ENCODE measurements at regions not wholly inside any gene's neighbourhood (a gene's known extent, or its start where the extent isn't known, plus 50 kb on each side); places are given as distances from the start of the nearest gene placed in this dataset.

DNA sequence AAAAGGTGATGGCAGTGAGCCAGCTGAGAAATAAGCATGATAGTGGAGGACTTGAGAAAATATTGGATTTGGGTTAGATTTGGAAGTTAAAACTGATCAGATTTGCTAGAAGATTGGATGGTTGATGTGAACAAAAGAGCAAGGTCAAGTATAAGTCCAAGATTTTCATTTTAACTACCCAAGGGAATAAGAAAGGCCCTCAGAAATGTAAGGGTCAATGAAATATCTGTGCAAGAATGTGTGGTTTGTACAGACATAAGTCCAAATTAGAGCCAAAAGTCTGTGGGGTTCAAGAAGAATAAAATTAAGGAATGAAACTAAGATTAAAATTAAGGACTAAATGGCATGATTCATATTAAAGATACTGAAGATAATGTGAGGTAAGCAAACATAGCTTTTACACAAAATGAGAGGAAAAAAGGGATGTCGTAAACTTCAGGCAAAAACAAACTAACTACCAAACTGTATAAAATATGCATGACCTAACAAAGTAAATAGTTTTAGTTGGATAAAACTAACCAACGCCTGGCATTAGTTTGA lies 78.4 kb upstream of the CACNA2D1 start:
- ChIA-PET POLR2A (ENCODE audit: low non-redundant PET) (no interaction called here), CTCF (no interaction called here)
- no peak for DNase-seq (ENCODE audit: low spot score)

DNA sequence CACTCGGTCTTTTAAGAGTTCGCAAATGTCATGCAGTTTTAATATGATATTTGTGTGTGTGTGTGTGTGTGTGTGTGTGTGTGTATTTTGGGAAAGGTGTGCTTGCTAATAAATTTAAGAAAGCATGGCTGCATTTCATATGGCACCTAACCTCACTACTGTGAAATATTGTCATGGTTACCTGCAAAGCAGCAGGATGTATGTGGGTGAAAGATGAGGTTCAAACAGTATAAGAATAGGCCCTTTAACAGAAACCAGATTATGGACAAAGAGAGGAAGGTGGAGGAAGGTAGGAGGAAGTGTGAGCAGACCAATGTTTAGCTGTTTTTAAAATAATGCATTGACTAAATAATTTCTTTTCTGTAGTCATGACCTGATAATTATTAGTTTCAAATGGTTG lies 73.5 kb upstream of the CACNA2D1 start:
- ChIA-PET POLR2A (ENCODE audit: low non-redundant PET) (no interaction called here), CTCF (interaction anchor here (0.6 kb wide), 1 partner anchor 968 kb away, joined by 3 read pairs; no protein-coding TSS in a partner anchor)
- DNase-seq (ENCODE audit: low spot score): no peak
- TF ChIP-seq, protein P1, sequence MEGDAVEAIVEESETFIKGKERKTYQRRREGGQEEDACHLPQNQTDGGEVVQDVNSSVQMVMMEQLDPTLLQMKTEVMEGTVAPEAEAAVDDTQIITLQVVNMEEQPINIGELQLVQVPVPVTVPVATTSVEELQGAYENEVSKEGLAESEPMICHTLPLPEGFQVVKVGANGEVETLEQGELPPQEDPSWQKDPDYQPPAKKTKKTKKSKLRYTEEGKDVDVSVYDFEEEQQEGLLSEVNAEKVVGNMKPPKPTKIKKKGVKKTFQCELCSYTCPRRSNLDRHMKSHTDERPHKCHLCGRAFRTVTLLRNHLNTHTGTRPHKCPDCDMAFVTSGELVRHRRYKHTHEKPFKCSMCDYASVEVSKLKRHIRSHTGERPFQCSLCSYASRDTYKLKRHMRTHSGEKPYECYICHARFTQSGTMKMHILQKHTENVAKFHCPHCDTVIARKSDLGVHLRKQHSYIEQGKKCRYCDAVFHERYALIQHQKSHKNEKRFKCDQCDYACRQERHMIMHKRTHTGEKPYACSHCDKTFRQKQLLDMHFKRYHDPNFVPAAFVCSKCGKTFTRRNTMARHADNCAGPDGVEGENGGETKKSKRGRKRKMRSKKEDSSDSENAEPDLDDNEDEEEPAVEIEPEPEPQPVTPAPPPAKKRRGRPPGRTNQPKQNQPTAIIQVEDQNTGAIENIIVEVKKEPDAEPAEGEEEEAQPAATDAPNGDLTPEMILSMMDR (conservative IDR thresholded peaks at IDR 0.05; ENCODE audit: low read depth): no peak
- no peak overlapping the region for H3K27ac ChIP-seq

More for the DNA sequence above, 78.4 kb upstream of the CACNA2D1 start:
- H3K27ac ChIP-seq: no peak overlapping the region
- TF ChIP-seq, protein P1 (conservative IDR thresholded peaks at IDR 0.05; ENCODE audit: low read depth): no peak

DNA sequence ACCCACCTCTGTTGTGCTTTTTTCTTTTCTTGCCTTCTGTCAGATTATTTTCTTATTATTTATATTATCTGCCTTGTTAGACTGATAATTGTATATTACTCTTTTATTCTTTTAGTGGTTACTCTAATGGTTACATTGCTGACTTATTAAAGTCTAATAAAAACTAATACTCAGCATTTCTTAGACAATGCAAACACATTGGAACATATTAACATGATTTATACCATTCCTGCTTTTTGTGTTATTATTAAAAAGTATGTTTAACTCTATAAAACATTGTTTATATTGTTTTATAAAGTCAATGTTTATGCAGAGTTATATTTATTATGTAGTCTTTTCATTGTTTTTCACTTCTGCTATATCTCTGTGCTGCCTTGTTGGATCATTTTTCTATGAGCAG lies 68.0 kb upstream of the CACNA2D1 start:
- TF ChIP-seq, protein P1 (conservative IDR thresholded peaks at IDR 0.05; ENCODE audit: low read depth): no peak
- ChIA-PET POLR2A (ENCODE audit: low non-redundant PET) (no interaction called here), CTCF (no interaction called here)
- no peak for DNase-seq (ENCODE audit: low spot score)
- no peak overlapping the region for H3K27ac ChIP-seq

DNA sequence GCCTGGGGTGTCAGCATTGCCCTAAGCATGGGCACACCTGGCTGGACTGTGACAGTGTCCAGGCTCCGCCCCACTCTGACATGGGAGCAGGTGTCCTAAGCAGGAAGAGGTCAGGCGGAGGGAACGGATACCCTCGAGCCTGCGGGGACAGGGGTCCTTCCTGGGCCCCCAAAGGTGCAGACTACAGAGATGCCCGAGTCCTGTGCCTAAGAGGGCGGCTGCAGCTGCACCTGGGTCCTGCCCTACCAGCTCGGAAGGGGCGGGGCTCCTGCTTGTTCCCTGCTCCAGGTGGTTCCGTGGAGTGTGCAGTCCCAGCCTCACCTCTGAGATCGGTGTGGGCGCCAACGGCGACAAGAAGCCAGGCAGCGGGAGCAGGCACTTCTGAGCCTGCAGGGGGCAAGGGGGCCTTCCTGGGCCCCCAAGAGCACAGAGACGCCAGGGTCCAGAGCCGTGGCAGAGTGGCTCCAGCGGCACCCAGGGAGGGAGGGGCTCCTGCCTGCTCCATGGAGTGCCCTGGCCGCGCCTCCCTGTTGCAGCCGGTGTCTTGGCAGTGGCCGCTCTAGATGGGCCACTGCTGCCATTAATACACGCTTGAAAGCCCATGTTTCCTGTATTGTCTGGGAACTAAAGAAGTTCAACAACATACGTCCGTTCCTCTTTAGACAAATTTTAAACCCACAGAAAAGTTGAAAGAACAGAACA lies 64.5 kb upstream of the CACNA2D1 start:
- TF ChIP-seq, protein P1 (conservative IDR thresholded peaks at IDR 0.05; ENCODE audit: low read depth): no peak
- ChIA-PET POLR2A (ENCODE audit: low non-redundant PET) (no interaction called here), CTCF (no interaction called here)
- no peak for DNase-seq (ENCODE audit: low spot score)
- H3K27ac ChIP-seq: no peak overlapping the region

DNA sequence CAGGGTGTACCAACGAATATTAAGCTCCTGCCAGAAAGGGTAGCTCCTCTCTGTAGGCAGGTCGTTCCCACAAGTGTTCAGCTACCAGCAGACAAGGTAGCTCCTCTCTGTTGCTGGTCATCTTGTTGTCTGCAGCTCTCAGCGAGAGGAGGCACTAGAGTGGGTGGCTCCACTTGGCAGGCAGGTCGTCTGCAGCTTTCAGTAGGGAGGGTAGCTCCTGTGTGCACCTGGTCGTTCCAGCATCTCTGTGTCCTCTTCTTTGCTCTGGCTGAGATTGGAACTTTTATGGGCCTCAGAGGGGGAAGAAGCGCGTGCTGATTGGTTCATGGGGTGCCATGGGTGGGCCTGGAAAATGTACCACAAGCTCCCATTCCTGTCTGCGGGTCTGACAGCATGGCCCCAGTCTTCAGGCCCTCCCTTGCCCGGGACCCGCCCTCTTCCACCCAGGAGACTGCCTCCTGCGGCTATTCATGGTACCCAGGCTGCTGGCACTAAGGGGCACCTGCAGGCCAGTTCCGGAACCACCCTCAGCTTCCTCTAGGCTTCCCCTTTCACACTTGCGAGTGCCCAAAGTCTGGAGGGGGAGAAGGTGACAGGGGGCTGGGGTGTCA lies 63.9 kb upstream of the CACNA2D1 start:
- POLR2A ChIA-PET (ENCODE audit: low non-redundant PET): no interaction called here
- TF ChIP-seq, protein P1 (conservative IDR thresholded peaks at IDR 0.05; ENCODE audit: low read depth): no peak
- no peak for DNase-seq (ENCODE audit: low spot score)
- H3K27ac ChIP-seq: no peak overlapping the region
- CTCF ChIA-PET: no interaction called here

DNA sequence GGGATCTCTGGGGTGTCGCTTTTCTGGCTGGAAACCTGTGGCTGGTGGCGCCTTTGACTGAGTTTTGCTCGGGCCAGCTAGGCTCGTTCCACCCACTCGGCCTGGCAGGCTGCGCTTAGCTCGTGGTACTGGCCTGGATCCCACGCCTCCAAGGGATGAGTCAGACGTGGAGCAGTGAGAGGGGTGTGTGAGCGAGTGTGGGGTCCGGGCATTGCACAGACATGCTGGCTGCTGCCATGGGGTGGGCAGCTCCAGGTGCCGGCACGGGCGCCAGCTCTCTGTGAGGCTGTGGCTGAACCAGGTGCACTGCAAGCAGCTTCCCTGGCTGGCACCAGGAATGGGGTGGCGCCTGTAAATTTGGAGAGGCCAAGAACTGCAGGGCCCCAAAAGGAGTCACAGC lies 63.1 kb upstream of the CACNA2D1 start:
- no peak for DNase-seq (ENCODE audit: low spot score)
- TF ChIP-seq, protein P1 (conservative IDR thresholded peaks at IDR 0.05; ENCODE audit: low read depth): no peak
- H3K27ac ChIP-seq: no peak overlapping the region
- POLR2A ChIA-PET (ENCODE audit: low non-redundant PET): no interaction called here
- CTCF ChIA-PET: no interaction called here

All from RWPE1 (cell line).